ENCODE measurements at regions not wholly inside any gene's neighbourhood (a gene's known extent, or its start where the extent isn't known, plus 50 kb on each side); places are given as distances from the start of the nearest gene placed in this dataset.
"Not testable (repeated sequence)": the region's sequence is repeated elsewhere in the genome, so short reads cannot be mapped to it uniquely, and the experiment has no call there.

GRCh38 chr12:58326534-58326933, 385.2 kb downstream of the ATP23 start:
- Histone ChIP-seq H3K27me3 (ENCODE audit: low read depth, low read length) (no peaks in the 10 kb centered on the region), H2AFZ (ENCODE audit: low read depth, low read length) (no peak overlapping the region), H3K4me2 (ENCODE audit: low read length) (no peak overlapping the region), H3K4me1 (ENCODE audit: low read length) (peaks cover 5% of the 10 kb centered on the region), H3K36me3 (replicated peaks; ENCODE audit: low read depth, low read length) (no peaks in the 10 kb centered on the region), H3K9ac (ENCODE audit: low read length) (no peak overlapping the region), H3K27ac (ENCODE audit: low read length) (no peak overlapping the region), H3K4me3 (ENCODE audit: low read length) (no peak overlapping the region), H3K9me3 (ENCODE audit: insufficient read depth, low read length) (no peaks in the 10 kb centered on the region), H4K20me1 (ENCODE audit: insufficient read depth, low read length) (no peaks in the 10 kb centered on the region), H3K79me2 (ENCODE audit: low read length) (no peaks in the 10 kb centered on the region)
- TF ChIP-seq EZH2phosphoT487 (IDR thresholded peaks at IDR 0.05; ENCODE audit: low read depth) = no peak
- TF ChIP-seq, protein P1, sequence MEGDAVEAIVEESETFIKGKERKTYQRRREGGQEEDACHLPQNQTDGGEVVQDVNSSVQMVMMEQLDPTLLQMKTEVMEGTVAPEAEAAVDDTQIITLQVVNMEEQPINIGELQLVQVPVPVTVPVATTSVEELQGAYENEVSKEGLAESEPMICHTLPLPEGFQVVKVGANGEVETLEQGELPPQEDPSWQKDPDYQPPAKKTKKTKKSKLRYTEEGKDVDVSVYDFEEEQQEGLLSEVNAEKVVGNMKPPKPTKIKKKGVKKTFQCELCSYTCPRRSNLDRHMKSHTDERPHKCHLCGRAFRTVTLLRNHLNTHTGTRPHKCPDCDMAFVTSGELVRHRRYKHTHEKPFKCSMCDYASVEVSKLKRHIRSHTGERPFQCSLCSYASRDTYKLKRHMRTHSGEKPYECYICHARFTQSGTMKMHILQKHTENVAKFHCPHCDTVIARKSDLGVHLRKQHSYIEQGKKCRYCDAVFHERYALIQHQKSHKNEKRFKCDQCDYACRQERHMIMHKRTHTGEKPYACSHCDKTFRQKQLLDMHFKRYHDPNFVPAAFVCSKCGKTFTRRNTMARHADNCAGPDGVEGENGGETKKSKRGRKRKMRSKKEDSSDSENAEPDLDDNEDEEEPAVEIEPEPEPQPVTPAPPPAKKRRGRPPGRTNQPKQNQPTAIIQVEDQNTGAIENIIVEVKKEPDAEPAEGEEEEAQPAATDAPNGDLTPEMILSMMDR (IDR thresholded peaks at IDR 0.05; ENCODE audit: low read depth, low read length) = no peak

DNA sequence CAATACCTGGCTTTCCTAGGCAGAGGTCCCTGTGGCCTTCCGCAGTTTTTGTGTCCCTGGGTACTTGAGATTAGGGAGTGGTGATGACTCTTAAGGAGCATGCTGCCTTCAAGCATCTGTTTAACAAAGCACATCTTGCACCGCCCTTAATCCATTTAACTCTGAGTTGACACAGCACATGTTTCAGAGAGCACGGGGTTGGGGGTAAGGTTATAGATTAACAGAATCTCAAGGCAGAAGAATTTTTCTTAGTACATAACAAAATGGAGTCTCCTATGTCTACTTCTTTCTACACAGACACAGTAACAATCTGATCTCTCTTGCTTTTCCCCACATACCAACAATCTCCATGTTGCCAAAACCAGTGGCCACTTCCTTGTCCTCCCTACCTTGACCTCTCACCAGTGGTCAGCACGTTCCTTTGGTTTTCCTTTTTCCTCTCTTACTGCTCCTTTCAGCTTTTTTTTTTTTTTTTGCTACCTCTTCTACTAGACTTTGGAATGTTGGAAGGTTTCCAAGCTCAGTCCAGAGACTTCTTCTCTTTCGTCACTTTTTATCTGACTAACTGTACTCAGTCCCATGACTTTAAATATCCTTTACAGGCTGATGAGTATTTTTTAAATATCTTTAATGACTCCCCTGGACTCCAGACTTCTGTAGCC, 395.3 kb downstream of the ATP23 start:
- Histone ChIP-seq H3K4me2 (ENCODE audit: low read length) (peak overlapping the region; percentile 14; the same call in 1 of the 2 replicates), H2AFZ (ENCODE audit: low read depth, low read length) (peak overlapping the region; percentile 43; the same call in 1 of the 2 replicates), H3K36me3 (replicated peaks; ENCODE audit: low read depth, low read length) (peaks cover 17% of the 10 kb centered on the region), H3K4me1 (ENCODE audit: low read length) (peaks cover 19% of the 10 kb centered on the region), H3K4me3 (ENCODE audit: low read length) (peak overlapping the region; percentile 6; the same call in 1 of the 2 replicates), H3K27ac (ENCODE audit: low read length) (peak overlapping the region; percentile 30; the same call in 1 of the 2 replicates)
- not testable (repeated sequence) for H4K20me1 ChIP-seq (ENCODE audit: insufficient read depth, low read length); H3K9ac ChIP-seq (ENCODE audit: low read length); H3K79me2 ChIP-seq (ENCODE audit: low read length); H3K9me3 ChIP-seq (ENCODE audit: insufficient read depth, low read length); H3K27me3 ChIP-seq (ENCODE audit: low read depth, low read length)

- H3K4me3 ChIP-seq (ENCODE audit: low read length) = peak overlapping the region; percentile 12; the same call in 1 of the 2 replicates
- peaks cover 27% of the 10 kb centered on the region for H3K4me1 ChIP-seq (ENCODE audit: low read length)
- H2AFZ ChIP-seq (ENCODE audit: low read depth, low read length) = peak overlapping the region; percentile 56; the same call in 1 of the 2 replicates
- not testable (repeated sequence) for H4K20me1 ChIP-seq (ENCODE audit: insufficient read depth, low read length); H3K9ac ChIP-seq (ENCODE audit: low read length); H3K79me2 ChIP-seq (ENCODE audit: low read length); H3K27me3 ChIP-seq (ENCODE audit: low read depth, low read length); H3K9me3 ChIP-seq (ENCODE audit: insufficient read depth, low read length)
- peaks cover 17% of the 10 kb centered on the region for H3K36me3 ChIP-seq (replicated peaks; ENCODE audit: low read depth, low read length)
- H3K4me2 ChIP-seq (ENCODE audit: low read length) = peak overlapping the region; percentile 14; the same call in 1 of the 2 replicates
- H3K27ac ChIP-seq (ENCODE audit: low read length) = peak overlapping the region; percentile 30; the same call in 1 of the 2 replicates
Observed at GRCh38 chr12:58337539-58337938, 396.2 kb downstream of the ATP23 start.

GRCh38 chr12:58341791-58342190, 400.4 kb downstream of the ATP23 start:
- H3K27ac ChIP-seq (ENCODE audit: low read length) = no peak overlapping the region
- no peaks in the 10 kb centered on the region for H3K79me2 ChIP-seq (ENCODE audit: low read length)
- H2AFZ ChIP-seq (ENCODE audit: low read depth, low read length) = peak overlapping the region; percentile 33; the same call in 1 of the 2 replicates
- no peak overlapping the region for H3K4me3 ChIP-seq (ENCODE audit: low read length)
- H4K20me1 ChIP-seq (ENCODE audit: insufficient read depth, low read length) = no peaks in the 10 kb centered on the region
- H3K4me1 ChIP-seq (ENCODE audit: low read length) = peaks cover 28% of the 10 kb centered on the region
- no peak for TF ChIP-seq EZH2phosphoT487 (IDR thresholded peaks at IDR 0.05; ENCODE audit: low read depth)
- TF ChIP-seq, protein P1 (IDR thresholded peaks at IDR 0.05; ENCODE audit: low read depth, low read length) = no peak
- peak overlapping the region; percentile 30 for H3K4me2 ChIP-seq (ENCODE audit: low read length)
- H3K27me3 ChIP-seq (ENCODE audit: low read depth, low read length) = no peaks in the 10 kb centered on the region
- peaks cover 17% of the 10 kb centered on the region for H3K36me3 ChIP-seq (replicated peaks; ENCODE audit: low read depth, low read length)
- peaks cover 7% of the 10 kb centered on the region for H3K9me3 ChIP-seq (ENCODE audit: insufficient read depth, low read length)
- no peak overlapping the region for H3K9ac ChIP-seq (ENCODE audit: low read length)

- TF ChIP-seq, protein P1 (IDR thresholded peaks at IDR 0.05; ENCODE audit: low read depth, low read length) = no peak
- TF ChIP-seq EZH2phosphoT487 (IDR thresholded peaks at IDR 0.05; ENCODE audit: low read depth) = no peak
- Histone ChIP-seq H3K4me3 (ENCODE audit: low read length) (no peak overlapping the region), H3K4me1 (ENCODE audit: low read length) (peaks cover 18% of the 10 kb centered on the region), H3K27me3 (ENCODE audit: low read depth, low read length) (no peaks in the 10 kb centered on the region), H3K9ac (ENCODE audit: low read length) (no peak overlapping the region), H3K4me2 (ENCODE audit: low read length) (no peak overlapping the region), H2AFZ (ENCODE audit: low read depth, low read length) (peak overlapping the region; percentile 33; the same call in 1 of the 2 replicates), H3K79me2 (ENCODE audit: low read length) (no peaks in the 10 kb centered on the region), H3K36me3 (replicated peaks; ENCODE audit: low read depth, low read length) (peaks cover 10% of the 10 kb centered on the region), H3K27ac (ENCODE audit: low read length) (no peak overlapping the region), H3K9me3 (ENCODE audit: insufficient read depth, low read length) (peaks cover 6% of the 10 kb centered on the region), H4K20me1 (ENCODE audit: insufficient read depth, low read length) (no peaks in the 10 kb centered on the region)
Observed at GRCh38 chr12:58342736-58343135, 401.4 kb downstream of the ATP23 start.
